Right lobe of liver (tissue), 6 donors: ENCODE measurements at regions not wholly inside any gene's neighbourhood (a gene's known extent, or its start where the extent isn't known, plus 50 kb on each side); places are given as distances from the start of the nearest gene placed in this dataset.

Experiments
- ATAC-seq, 4 donors: fragments of 200-7000 bp; cut with Tn5 transposase; one replicate each; pipeline ENCODE4 v1.9.1; 2020; ENCODE audit warnings: mild to moderate bottlenecking in 4 of 4, moderate library complexity in 4 of 4
- DNase-seq, 3 donors: peaks; one replicate each; pipeline ENCODE4 v3.0.0-alpha.2; 2020
- H3K27ac ChIP-seq, 3 donors: fragments of 200-600 bp; one replicate each; pipeline ENCODE4 v1.8.0; 2022
- H3K27me3 ChIP-seq, 2 donors: fragments of 200-600 bp; one replicate each; pipeline ENCODE4 v1.8.0; 2022
- H3K36me3 ChIP-seq, 4 donors: fragments of 200-600 bp; sonication (generic) in 1 of 4; one replicate each; pipeline versions ENCODE4 v1.5.1 to v1.8.0; 2017 to 2022; ENCODE audit warnings: control low read depth in 1 of 4
- H3K4me1 ChIP-seq, 4 donors: fragments of 200-600 bp; sonication (generic) in 1 of 4; one replicate each; pipeline versions ENCODE4 v1.5.1 to v1.8.0; 2017 to 2022; ENCODE audit warnings: control low read depth in 1 of 4
- H3K4me3 ChIP-seq, 3 donors: fragments of 200-600 bp; one replicate each; pipeline ENCODE4 v1.8.0; 2022
- H3K9me3 ChIP-seq, 4 donors: fragments of 200-600 bp; sonication (generic) in 1 of 4; one replicate each; pipeline versions ENCODE4 v1.5.1 to v1.8.0; 2017 to 2022; ENCODE audit warnings: control low read depth in 1 of 4
- POLR2A ChIP-seq: fragments of 450-650 bp; IDR thresholded peaks from one replicate; pipeline ENCODE4 v1.6.1; 2017; ENCODE audit warnings: antibody characterized with exemption, mild to moderate bottlenecking
- WGBS: methylation state at CpG from one replicate; pipeline ENCODE4 v1.1.6; 2018; ENCODE audit warnings: low coverage, low lambda C conversion rate; ENCODE audit not compliant: insufficient coverage; ENCODE audit errors: missing lambda C conversion rate; 5-methylcytosine and 5-hydroxymethylcytosine counted together
- intact Hi-C, 2 donors: fragments of 100-400 bp; cut with DNase I; formaldehyde crosslinking; loops; one replicate each; pipeline versions ENCODE4 v1.11.2 to v1.14.1; 2022
- TF ChIP-seq, protein P1 (sequence below), 4 donors: fragments of 200-600 bp in 3 of 4; fragments of 450-650 bp in 1 of 4; IDR thresholded peaks; one replicate each; pipeline versions ENCODE4 v1.5.1 to v1.8.0; 2016 to 2022; ENCODE audit warnings: antibody characterized with exemption in 4 of 4, mild to moderate bottlenecking in 2 of 4
- donor health status: DM: no; HTN: yes; CAD: no.
- donor health status: DM: no; HTN: no; CAD: no.
- donor health status: DM: no; HTN: no; CAD: no.
- donor health status: DM: no; HTN: yes; CAD: no.
- donor health status: DM: no; HTN: yes; CAD: no.

DNA sequence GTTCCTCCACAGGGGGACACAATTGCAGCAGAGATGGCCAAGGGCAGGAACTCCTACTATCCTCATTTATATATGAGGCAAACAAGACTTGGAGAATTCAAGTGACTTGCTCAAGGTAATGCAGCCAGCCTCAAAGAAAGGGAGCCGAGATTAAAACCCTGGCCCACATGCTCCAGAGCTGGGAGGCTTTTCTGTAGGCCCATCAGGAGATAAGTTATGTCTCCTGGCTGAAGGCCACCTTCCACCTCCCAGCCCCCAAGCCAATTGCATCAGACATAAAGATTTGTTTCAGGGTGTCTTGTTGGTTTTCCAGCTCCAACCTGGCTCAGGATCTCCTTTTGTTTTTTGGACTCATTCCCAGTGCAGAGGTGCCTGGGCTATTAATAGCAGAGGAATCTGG lies 59.5 kb downstream of the SMIM38 start:
- DNase-seq = peak in 1 of 3 donors; percentile 10

DNA sequence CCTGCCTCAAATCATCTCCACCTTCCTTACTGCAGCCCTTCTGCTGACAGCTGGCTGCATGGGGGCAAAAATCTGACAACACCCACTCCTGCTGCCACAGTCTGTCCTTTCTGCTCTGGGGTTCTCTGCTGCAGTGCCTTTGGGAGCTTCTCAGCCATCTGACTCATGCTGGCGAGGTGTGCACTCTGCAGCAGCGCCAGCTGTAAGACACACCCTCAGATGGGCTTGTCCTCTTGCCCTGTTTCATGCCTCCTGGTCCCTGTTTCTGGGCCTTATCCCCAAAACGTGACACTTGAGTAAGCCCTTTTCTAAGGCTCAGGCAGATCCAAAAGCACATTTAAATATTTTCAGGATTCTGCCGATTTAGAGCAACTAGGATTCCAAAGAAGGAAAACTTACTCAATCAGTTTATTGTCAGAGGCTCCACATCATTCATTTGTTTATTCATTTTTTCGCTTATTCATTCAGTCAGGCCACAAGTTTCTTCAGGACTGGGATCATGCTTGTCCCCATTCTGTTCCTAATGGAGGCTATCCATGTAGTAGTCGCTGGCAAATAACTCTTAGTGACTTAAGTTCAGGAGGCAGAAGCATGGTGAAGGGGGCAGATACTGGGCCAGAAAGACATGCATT lies 60.2 kb downstream of the SMIM38 start:
- Histone ChIP-seq H3K4me1 (no peaks in the 10 kb centered on the region), H3K27me3 (no peaks in the 10 kb centered on the region), H3K36me3 (no peaks in the 10 kb centered on the region), H3K4me3 (no peak overlapping the region), H3K27ac (no peak overlapping the region), H3K9me3 (no peaks in the 10 kb centered on the region)
- intact Hi-C loops = no loop called here
- ATAC-seq (no peak), DNase-seq (peak in 1 of 3 donors; percentile 15)
- whole genome bisulfite sequencing = 67% methylated on average over 4 of the region's 6 CpGs
- TF ChIP-seq, protein P1, sequence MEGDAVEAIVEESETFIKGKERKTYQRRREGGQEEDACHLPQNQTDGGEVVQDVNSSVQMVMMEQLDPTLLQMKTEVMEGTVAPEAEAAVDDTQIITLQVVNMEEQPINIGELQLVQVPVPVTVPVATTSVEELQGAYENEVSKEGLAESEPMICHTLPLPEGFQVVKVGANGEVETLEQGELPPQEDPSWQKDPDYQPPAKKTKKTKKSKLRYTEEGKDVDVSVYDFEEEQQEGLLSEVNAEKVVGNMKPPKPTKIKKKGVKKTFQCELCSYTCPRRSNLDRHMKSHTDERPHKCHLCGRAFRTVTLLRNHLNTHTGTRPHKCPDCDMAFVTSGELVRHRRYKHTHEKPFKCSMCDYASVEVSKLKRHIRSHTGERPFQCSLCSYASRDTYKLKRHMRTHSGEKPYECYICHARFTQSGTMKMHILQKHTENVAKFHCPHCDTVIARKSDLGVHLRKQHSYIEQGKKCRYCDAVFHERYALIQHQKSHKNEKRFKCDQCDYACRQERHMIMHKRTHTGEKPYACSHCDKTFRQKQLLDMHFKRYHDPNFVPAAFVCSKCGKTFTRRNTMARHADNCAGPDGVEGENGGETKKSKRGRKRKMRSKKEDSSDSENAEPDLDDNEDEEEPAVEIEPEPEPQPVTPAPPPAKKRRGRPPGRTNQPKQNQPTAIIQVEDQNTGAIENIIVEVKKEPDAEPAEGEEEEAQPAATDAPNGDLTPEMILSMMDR (IDR thresholded peaks at IDR 0.05) = no peak
- no peak for TF ChIP-seq POLR2A

More for the DNA sequence above, 59.5 kb downstream of the SMIM38 start:
- WGBS = no CpG with 5 or more reads among the region's 1 CpG
- Histone ChIP-seq H3K9me3 (no peaks in the 10 kb centered on the region), H3K27ac (no peak overlapping the region), H3K4me1 (no peaks in the 10 kb centered on the region), H3K27me3 (no peaks in the 10 kb centered on the region), H3K36me3 (no peaks in the 10 kb centered on the region), H3K4me3 (no peak overlapping the region)
- TF ChIP-seq POLR2A = no peak
- TF ChIP-seq, protein P1 (IDR thresholded peaks at IDR 0.05) = no peak
- intact Hi-C loops = no loop called here
- ATAC-seq = no peak

- no peaks in the 10 kb centered on the region for H3K27me3 ChIP-seq
- no peaks in the 10 kb centered on the region for H3K36me3 ChIP-seq
- H3K4me1 ChIP-seq = no peaks in the 10 kb centered on the region
- DNase-seq (peak in 1 of 3 donors; percentile 16), ATAC-seq (no peak)
- H3K4me3 ChIP-seq = no peak overlapping the region
- TF ChIP-seq, protein P1 (IDR thresholded peaks at IDR 0.05) = no peak
- no peak for TF ChIP-seq POLR2A
- no peak overlapping the region for H3K27ac ChIP-seq
- 88% methylated on average over 4 of the region's 6 CpGs for WGBS
- H3K9me3 ChIP-seq = no peaks in the 10 kb centered on the region
- intact Hi-C loops = no loop called here
These were observed 60.9 kb downstream of the SMIM38 start for GRCh38 chr11:69216647-69217051.

GRCh38 chr11:69217276-69218105 lies 61.8 kb downstream of the SMIM38 start:
- WGBS = 0% methylated on average over 1 of the region's 9 CpGs
- Histone ChIP-seq H3K4me3 (no peak overlapping the region), H3K27ac (no peak overlapping the region), H3K4me1 (no peaks in the 10 kb centered on the region), H3K36me3 (no peaks in the 10 kb centered on the region), H3K27me3 (no peaks in the 10 kb centered on the region), H3K9me3 (no peaks in the 10 kb centered on the region)
- peak; percentile 34 to 47 (median 44) for DNase-seq
- TF ChIP-seq, protein P1 (IDR thresholded peaks at IDR 0.05) = no peak
- no peak for TF ChIP-seq POLR2A
- ATAC-seq = peak; percentile 59 to 74 (median 72)
- intact Hi-C loops = no loop called here
